GM21360 (cell line): ENCODE measurements at regions not wholly inside any gene's neighbourhood (a gene's known extent, or its start where the extent isn't known, plus 50 kb on each side); places are given as distances from the start of the nearest gene placed in this dataset.
"Not testable (repeated sequence)": the region's sequence is repeated elsewhere in the genome, so short reads cannot be mapped to it uniquely, and the experiment has no call there.

Experiments
- ATAC-seq: cut with Tn5 transposase; IDR thresholded peaks from one replicate; pipeline ENCODE4 v1.9.1; 2021; ENCODE audit warnings: mild to moderate bottlenecking, moderate library complexity; ENCODE audit not compliant: unreplicated experiment

- ATAC-seq, result no peak
These were observed 112.8 kb upstream of the DUSP22 start for GRCh38 chr6:179340-179950.

- ATAC-seq, result not testable (repeated sequence)
These were observed 112.1 kb upstream of the DUSP22 start for GRCh38 chr6:180091-180694.

GRCh38 chr6:181049-181654 lies 111.1 kb upstream of the DUSP22 start:
- peak; percentile 48 for ATAC-seq

- no peak for ATAC-seq
These were observed 108.6 kb upstream of the DUSP22 start for GRCh38 chr6:183668-184067.

- no peak for ATAC-seq
These were observed 108.1 kb upstream of the DUSP22 start for GRCh38 chr6:184161-184700.

GRCh38 chr6:186340-186965 lies 105.8 kb upstream of the DUSP22 start:
- no peak for ATAC-seq

- ATAC-seq, result no peak
These were observed 105.0 kb upstream of the DUSP22 start for GRCh38 chr6:187210-187861.

- peak; percentile 57 for ATAC-seq
These were observed 103.2 kb upstream of the DUSP22 start for GRCh38 chr6:188821-189655.

GRCh38 chr6:189676-190075 lies 102.6 kb upstream of the DUSP22 start:
- ATAC-seq, result no peak

- ATAC-seq, result no peak
These were observed 101.5 kb upstream of the DUSP22 start for GRCh38 chr6:190596-191395.

- ATAC-seq, result no peak
These were observed 100.6 kb upstream of the DUSP22 start for GRCh38 chr6:191487-192312.

- ATAC-seq, result no peak
These were observed 100.0 kb upstream of the DUSP22 start for GRCh38 chr6:192313-192664.

GRCh38 chr6:193180-193579 lies 99.1 kb upstream of the DUSP22 start:
- no peak for ATAC-seq

- ATAC-seq, result peak; percentile 37
These were observed 98.4 kb upstream of the DUSP22 start for GRCh38 chr6:193773-194310.

GRCh38 chr6:195861-196360 lies 96.4 kb upstream of the DUSP22 start:
- no peak for ATAC-seq

GRCh38 chr6:196543-196942 lies 95.7 kb upstream of the DUSP22 start:
- ATAC-seq, result no peak

GRCh38 chr6:203661-204060 lies 88.6 kb upstream of the DUSP22 start:
- no peak for ATAC-seq

- ATAC-seq, result no peak
These were observed 86.0 kb upstream of the DUSP22 start for GRCh38 chr6:206264-206663.
